Cardiac muscle cell (in vitro differentiated cells and primary cell): ENCODE measurements at regions not wholly inside any gene's neighbourhood (a gene's known extent, or its start where the extent isn't known, plus 50 kb on each side); places are given as distances from the start of the nearest gene placed in this dataset.
A peak's percentile ranks its signal among the peaks of the same experiment; 100 is the strongest.
"Not testable (repeated sequence)": the region's sequence is repeated elsewhere in the genome, so short reads cannot be mapped to it uniquely, and the experiment has no call there.

ENCODE experiments used
- DNase-seq, 2 donors: peaks; one replicate each; pipeline versions ENCODE4 v3.0.0 to v3.0.0-alpha.2; 2010 to 2017; ENCODE audit warnings: low read depth in 1 of 2, low spot score in 1 of 2
- H3K27ac ChIP-seq: fragments of 200-600 bp; sonication (generic); 2 replicates; pipeline ENCODE4 v1.5.1; 2016
- H3K27me3 ChIP-seq: fragments of 200-600 bp; sonication (generic); 2 replicates; pipeline ENCODE4 v1.6.0; 2016; ENCODE audit warnings: control low read depth
- H3K36me3 ChIP-seq: fragments of 200-600 bp; sonication (generic); 2 replicates; pipeline ENCODE4 v1.5.1; 2016; ENCODE audit warnings: control low read depth
- H3K4me1 ChIP-seq: fragments of 200-600 bp; sonication (generic); 2 replicates; pipeline ENCODE4 v1.8.1; 2017; ENCODE audit warnings: low read depth, mild to moderate bottlenecking, mixed run types
- H3K4me3 ChIP-seq: fragments of 200-600 bp; sonication (generic); 2 replicates; pipeline ENCODE4 v1.5.1; 2016; ENCODE audit warnings: mild to moderate bottlenecking
- H3K9me3 ChIP-seq: fragments of 200-600 bp; sonication (generic); 2 replicates; pipeline ENCODE4 v1.5.1; 2017; ENCODE audit warnings: low read depth, mild to moderate bottlenecking, control low read depth
- TF ChIP-seq, protein P1 (sequence below): IDR thresholded peaks from 2 replicates; pipeline ENCODE4 v1.5.1; 2012; ENCODE audit warnings: low read depth, mild to moderate bottlenecking, low read length

DNA sequence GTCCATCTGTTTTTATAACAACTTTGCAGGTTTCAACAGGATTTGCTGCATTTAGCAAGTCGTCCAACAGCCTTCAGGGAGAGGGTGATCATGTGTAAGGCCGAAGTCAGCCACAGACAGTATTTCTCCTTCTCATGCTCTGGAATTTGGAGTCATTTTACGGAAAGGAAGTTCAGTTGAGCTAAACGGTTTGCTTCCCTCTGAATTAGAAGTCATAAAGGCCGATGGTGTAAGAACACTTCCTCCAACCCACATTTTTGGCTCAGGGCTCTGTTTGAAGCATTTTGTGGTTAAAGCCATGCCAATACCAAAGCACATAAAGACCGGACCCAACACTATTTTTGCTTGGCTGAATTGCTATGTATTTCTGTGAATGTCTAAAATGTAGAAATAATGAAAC lies 129.5 kb downstream of the TMEM182 start:
- TF ChIP-seq, protein P1, sequence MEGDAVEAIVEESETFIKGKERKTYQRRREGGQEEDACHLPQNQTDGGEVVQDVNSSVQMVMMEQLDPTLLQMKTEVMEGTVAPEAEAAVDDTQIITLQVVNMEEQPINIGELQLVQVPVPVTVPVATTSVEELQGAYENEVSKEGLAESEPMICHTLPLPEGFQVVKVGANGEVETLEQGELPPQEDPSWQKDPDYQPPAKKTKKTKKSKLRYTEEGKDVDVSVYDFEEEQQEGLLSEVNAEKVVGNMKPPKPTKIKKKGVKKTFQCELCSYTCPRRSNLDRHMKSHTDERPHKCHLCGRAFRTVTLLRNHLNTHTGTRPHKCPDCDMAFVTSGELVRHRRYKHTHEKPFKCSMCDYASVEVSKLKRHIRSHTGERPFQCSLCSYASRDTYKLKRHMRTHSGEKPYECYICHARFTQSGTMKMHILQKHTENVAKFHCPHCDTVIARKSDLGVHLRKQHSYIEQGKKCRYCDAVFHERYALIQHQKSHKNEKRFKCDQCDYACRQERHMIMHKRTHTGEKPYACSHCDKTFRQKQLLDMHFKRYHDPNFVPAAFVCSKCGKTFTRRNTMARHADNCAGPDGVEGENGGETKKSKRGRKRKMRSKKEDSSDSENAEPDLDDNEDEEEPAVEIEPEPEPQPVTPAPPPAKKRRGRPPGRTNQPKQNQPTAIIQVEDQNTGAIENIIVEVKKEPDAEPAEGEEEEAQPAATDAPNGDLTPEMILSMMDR, result no peak
- H3K4me3 ChIP-seq, result no peak overlapping the region
- DNase-seq, result peak in 1 of 2 donors; percentile 1
- no peaks in the 10 kb centered on the region for H3K9me3 ChIP-seq
- H3K27me3 ChIP-seq, result no peaks in the 10 kb centered on the region
- H3K36me3 ChIP-seq, result no peaks in the 10 kb centered on the region
- H3K4me1 ChIP-seq, result no peaks in the 10 kb centered on the region
- H3K27ac ChIP-seq, result no peak overlapping the region

DNA sequence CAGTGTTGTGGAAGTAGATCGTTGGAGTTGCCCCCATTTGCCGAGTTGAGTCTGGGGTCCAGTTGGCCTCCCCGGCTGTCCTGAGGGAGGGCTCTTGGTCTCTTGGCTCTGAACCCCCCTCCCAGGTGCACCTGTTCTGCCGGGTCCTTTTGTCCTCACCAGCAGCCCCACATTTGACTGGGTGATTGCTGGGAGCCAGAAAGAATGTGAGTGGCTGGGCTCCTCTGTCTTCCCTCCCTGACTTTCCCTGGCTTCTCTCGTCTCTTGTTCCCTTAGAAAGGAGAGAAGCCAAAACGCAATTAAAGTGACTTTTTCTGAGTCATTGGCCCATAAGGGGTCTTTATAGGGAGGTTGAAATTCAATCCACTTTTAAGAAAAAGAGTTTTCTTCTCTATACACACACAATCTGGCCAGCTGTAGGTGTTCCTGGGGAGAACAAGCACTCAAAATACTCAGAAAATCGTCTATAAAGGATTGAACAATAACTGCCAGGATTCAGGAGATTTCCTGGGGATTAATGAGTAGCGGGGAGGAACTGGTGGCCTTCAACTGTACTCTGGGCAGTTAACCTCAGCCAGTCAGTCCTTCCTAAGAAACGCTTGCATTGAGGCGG lies 131.0 kb downstream of the TMEM182 start:
- Histone ChIP-seq H3K36me3 (no peaks in the 10 kb centered on the region), H3K4me1 (no peaks in the 10 kb centered on the region), H3K27me3 (no peaks in the 10 kb centered on the region), H3K9me3 (no peaks in the 10 kb centered on the region), H3K4me3 (no peak overlapping the region), H3K27ac (no peak overlapping the region)
- DNase-seq, result no peak
- TF ChIP-seq, protein P1, result no peak

DNA sequence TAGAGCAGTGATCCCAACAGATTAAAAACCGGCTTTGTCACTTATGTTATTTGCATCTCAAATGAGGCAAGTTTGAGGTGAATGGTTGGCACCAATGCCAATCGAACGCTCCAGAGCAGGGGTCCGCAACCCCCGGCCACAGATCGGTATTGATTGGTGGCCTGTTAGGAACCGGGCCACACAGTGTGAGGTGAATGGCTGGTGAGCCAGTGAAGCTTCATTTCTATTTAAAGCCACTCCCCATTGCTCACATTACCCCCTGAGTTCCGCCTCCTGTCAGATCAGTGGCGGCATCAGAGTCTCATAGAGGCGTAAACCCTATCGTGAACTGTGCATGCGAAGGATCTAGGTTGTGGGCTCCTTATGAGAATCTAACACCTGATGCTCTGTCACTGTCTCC lies 132.0 kb downstream of the TMEM182 start:
- Histone ChIP-seq H3K9me3 (no peaks in the 10 kb centered on the region), H3K36me3 (no peaks in the 10 kb centered on the region), H3K4me1 (no peaks in the 10 kb centered on the region), H3K27ac (no peak overlapping the region), H3K27me3 (no peaks in the 10 kb centered on the region), H3K4me3 (no peak overlapping the region)
- no peak for DNase-seq
- TF ChIP-seq, protein P1, result no peak

DNA sequence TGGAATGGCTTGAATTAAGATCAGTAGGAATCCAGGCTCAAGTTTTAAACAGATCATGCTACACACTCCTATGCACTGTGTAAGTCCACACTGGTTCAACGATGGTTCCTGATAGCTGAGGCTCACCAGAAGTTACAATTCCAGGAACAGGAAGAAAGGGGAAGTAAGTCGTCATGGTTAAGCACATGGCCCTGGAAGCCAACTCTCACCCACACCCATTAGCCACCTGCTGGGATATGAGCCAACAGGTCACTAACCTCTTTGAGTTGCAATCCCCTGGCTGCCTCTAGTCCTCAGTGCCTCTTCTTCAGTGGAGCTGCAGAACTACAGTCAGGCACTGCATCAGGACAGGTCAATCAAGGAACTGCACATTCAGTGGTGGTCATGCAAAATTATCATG lies 133.5 kb downstream of the TMEM182 start:
- H3K36me3 ChIP-seq, result no peaks in the 10 kb centered on the region
- no peaks in the 10 kb centered on the region for H3K9me3 ChIP-seq
- no peaks in the 10 kb centered on the region for H3K4me1 ChIP-seq
- TF ChIP-seq, protein P1, result no peak
- H3K4me3 ChIP-seq, result no peak overlapping the region
- H3K27ac ChIP-seq, result no peak overlapping the region
- no peak for DNase-seq
- H3K27me3 ChIP-seq, result no peaks in the 10 kb centered on the region

DNA sequence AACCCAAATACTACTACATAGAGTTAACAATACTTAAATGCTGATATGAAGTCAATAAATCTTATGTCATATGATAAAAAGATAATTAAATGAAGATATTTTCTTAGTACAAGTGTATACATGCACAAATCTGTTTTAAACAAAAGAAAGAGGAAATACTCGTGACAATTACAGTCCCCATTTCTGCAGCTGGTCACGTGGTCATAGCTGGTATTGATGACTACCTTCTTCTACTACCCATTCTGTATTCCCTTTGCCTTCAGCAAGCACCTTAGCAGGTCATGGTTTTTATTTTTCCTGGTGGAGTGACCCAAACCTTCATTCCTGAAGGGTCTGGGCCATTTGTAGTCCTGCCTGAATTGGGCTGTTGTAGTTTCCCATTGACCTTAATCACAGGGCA lies 147.4 kb downstream of the TMEM182 start:
- H3K27ac ChIP-seq, DNase-seq: not testable (repeated sequence)

DNA sequence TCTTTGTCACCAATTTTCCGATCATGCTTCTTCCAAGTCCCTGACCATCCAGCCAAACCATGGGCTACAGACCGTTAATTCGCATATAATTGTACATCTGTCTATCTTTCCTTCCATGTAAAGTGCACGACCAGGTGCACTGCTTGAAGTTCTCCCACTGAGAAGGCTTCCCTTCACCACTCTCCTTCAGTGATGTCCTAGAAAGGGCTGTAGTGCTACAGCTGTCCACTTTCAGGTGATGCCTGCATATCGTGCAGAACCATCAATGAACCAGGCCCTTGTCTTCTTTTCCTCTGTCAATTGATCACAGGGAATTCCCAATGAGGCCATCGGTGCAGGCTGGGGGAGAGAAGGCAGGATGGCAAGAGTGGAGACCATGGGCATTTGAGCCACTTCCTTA lies 148.9 kb downstream of the TMEM182 start:
- H3K36me3 ChIP-seq, result no peaks in the 10 kb centered on the region
- TF ChIP-seq, protein P1, result no peak
- no peak overlapping the region for H3K4me3 ChIP-seq
- no peak for DNase-seq
- no peaks in the 10 kb centered on the region for H3K4me1 ChIP-seq
- H3K27me3 ChIP-seq, result no peaks in the 10 kb centered on the region
- no peaks in the 10 kb centered on the region for H3K9me3 ChIP-seq
- no peak overlapping the region for H3K27ac ChIP-seq

More for the DNA sequence above, 147.4 kb downstream of the TMEM182 start:
- not testable (repeated sequence) for H3K9me3 ChIP-seq, H3K4me3 ChIP-seq, H3K4me1 ChIP-seq, H3K36me3 ChIP-seq, H3K27me3 ChIP-seq
